ENCODE measurements at regions not wholly inside any gene's neighbourhood (a gene's known extent, or its start where the extent isn't known, plus 50 kb on each side); places are given as distances from the start of the nearest gene placed in this dataset.

DNA sequence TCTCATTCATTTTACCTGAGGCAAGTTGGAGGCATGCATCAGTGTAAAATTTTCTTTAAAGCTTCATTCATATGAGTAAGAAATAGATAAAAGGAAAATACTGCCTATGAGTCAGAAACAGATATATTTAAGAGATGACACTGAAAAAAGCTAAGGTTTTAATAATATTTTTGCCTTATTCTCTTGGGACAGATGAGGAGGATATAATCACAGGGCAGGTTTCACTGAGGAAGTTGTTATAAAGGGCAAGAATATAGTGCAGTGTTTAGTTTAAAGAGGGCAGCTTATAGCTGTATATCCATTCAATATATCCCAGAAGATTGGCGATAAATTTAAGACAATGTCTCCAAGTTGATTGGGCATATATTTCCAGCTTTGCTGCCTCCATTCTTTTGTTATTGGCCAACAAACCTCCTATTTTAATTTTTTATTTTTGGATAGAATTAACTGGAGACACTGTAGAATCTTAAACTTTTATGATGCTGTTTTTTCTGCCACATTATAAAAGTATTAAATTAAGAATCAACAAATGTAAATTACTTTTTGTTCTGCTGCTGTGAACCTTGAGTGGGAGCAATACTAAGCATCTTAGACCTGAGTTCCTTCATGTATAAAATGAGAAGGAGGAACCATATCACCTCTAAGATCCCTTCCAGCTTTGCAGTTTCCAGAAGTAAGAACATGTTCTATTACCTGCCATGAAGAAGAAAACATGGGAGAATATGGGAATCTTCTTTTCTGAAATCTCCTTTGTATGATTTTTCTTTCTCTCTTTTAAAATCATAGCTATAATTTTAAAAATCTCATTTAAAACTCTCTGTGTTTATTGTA is 171.6 kb downstream of the S1PR1 start:
- intact Hi-C loops (cut with DNase I): no loop called here
- FAIRE-seq (no peak), DNase-seq (no peak)
- H3K9ac ChIP-seq (ENCODE audit: low read length in 3 of 3): no peak overlapping the region
- H3K36me3 ChIP-seq (ENCODE audit: control insufficient read depth in 2 of 3, insufficient read depth in 3 of 3, low read length in 3 of 3): no peaks in the 10 kb centered on the region
- no peaks in the 10 kb centered on the region for H3K4me1 ChIP-seq (ENCODE audit: control insufficient read depth in 2 of 3, insufficient read depth in 2 of 3, low read depth in 1 of 3, low read length in 3 of 3)
- TF ChIP-seq, protein P1, sequence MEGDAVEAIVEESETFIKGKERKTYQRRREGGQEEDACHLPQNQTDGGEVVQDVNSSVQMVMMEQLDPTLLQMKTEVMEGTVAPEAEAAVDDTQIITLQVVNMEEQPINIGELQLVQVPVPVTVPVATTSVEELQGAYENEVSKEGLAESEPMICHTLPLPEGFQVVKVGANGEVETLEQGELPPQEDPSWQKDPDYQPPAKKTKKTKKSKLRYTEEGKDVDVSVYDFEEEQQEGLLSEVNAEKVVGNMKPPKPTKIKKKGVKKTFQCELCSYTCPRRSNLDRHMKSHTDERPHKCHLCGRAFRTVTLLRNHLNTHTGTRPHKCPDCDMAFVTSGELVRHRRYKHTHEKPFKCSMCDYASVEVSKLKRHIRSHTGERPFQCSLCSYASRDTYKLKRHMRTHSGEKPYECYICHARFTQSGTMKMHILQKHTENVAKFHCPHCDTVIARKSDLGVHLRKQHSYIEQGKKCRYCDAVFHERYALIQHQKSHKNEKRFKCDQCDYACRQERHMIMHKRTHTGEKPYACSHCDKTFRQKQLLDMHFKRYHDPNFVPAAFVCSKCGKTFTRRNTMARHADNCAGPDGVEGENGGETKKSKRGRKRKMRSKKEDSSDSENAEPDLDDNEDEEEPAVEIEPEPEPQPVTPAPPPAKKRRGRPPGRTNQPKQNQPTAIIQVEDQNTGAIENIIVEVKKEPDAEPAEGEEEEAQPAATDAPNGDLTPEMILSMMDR (IDR thresholded peaks at IDR 0.05; ENCODE audit: borderline replicate concordance, extremely low read depth, insufficient read depth): no peak
- H3K4me3 ChIP-seq (ENCODE audit: low read length in 3 of 3): no peak overlapping the region
- no peaks in the 10 kb centered on the region for H3K27me3 ChIP-seq (ENCODE audit: control insufficient read depth, insufficient read depth, low read length)
- no peaks in the 10 kb centered on the region for H3K9me3 ChIP-seq (ENCODE audit: control insufficient read depth in 2 of 3, insufficient read depth in 1 of 3, low read length in 3 of 3)
- H3K27ac ChIP-seq (ENCODE audit: low read depth in 2 of 2, low read length in 2 of 2): no peak overlapping the region

DNA sequence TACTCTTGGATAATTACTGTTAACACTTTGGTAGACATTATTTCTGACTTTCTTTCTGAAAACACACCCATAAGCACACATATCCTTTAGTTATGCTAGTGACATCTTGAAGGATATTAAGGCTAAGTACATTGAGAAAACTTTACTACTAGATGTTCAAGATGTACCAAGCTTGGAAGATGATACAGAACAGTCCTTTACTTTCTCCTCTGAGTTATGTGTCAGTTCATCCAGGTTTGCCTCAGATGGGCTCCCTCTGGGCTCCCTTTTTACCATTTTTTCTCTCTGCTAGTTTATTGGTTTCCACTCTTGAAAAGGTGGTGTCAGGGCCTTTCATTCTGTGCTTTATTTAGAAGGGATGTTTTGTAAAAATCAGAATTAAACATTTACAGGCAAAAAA is 172.3 kb downstream of the S1PR1 start:
- FAIRE-seq (no peak), DNase-seq (no peak)
- Histone ChIP-seq H3K27ac (ENCODE audit: low read depth in 2 of 2, low read length in 2 of 2) (no peak overlapping the region), H3K4me1 (ENCODE audit: control insufficient read depth in 2 of 3, insufficient read depth in 2 of 3, low read depth in 1 of 3, low read length in 3 of 3) (no peaks in the 10 kb centered on the region), H3K27me3 (ENCODE audit: control insufficient read depth, insufficient read depth, low read length) (no peaks in the 10 kb centered on the region), H3K9ac (ENCODE audit: low read length in 3 of 3) (no peak overlapping the region), H3K9me3 (ENCODE audit: control insufficient read depth in 2 of 3, insufficient read depth in 1 of 3, low read length in 3 of 3) (no peaks in the 10 kb centered on the region), H3K4me3 (ENCODE audit: low read length in 3 of 3) (no peak overlapping the region), H3K36me3 (ENCODE audit: control insufficient read depth in 2 of 3, insufficient read depth in 3 of 3, low read length in 3 of 3) (no peaks in the 10 kb centered on the region)
- intact Hi-C loops (cut with DNase I): no loop called here
- TF ChIP-seq, protein P1 (IDR thresholded peaks at IDR 0.05; ENCODE audit: borderline replicate concordance, extremely low read depth, insufficient read depth): no peak

DNA sequence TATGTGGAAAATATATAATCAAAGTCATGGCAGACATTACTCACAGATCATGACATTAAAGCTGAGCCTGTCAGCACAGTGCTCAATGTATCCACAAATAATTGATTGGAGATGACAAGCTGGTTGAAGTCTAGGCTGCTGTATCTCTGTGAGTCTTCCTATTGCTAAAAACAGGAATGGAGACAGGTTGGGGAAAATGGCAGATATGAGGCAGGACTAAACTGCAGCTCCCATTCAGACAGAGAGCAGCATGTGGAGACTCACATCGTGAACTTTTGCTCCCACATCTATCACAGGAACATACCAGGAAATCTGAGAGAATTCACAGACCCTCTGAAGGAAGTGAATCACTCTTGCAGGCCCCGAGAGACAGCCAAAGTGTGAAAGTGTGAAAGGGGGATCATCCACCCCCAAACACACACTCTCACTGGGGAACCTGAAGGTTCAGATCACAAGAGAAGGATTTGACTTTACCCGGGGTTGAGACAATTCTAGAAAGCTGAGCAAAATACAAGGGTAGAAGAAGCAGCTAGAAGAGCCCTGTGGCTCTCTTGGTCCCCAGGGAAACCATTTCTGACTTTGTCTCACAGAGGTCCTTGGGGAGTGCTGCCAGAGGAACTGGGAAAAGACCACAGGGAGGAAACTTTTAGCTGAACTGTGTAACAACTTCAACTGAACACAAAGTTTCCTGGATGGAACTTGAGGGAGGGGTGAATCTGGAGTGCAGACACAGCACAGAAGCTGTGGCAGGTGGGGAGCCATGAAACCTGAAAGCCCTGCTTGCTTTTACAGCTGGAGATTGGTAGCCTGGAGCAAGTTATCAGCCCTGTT is 173.4 kb downstream of the S1PR1 start:
- no peaks in the 10 kb centered on the region for H3K36me3 ChIP-seq (ENCODE audit: control insufficient read depth in 2 of 3, insufficient read depth in 3 of 3, low read length in 3 of 3)
- no peaks in the 10 kb centered on the region for H3K27me3 ChIP-seq (ENCODE audit: control insufficient read depth, insufficient read depth, low read length)
- H3K4me1 ChIP-seq (ENCODE audit: control insufficient read depth in 2 of 3, insufficient read depth in 2 of 3, low read depth in 1 of 3, low read length in 3 of 3): no peaks in the 10 kb centered on the region
- intact Hi-C loops (cut with DNase I): no loop called here
- H3K27ac ChIP-seq (ENCODE audit: low read depth in 2 of 2, low read length in 2 of 2): no peak overlapping the region
- TF ChIP-seq, protein P1 (IDR thresholded peaks at IDR 0.05; ENCODE audit: borderline replicate concordance, extremely low read depth, insufficient read depth): no peak
- no peak for FAIRE-seq
- no peaks in the 10 kb centered on the region for H3K9me3 ChIP-seq (ENCODE audit: control insufficient read depth in 2 of 3, insufficient read depth in 1 of 3, low read length in 3 of 3)
- no peak overlapping the region for H3K4me3 ChIP-seq (ENCODE audit: low read length in 3 of 3)
- no peak overlapping the region for H3K9ac ChIP-seq (ENCODE audit: low read length in 3 of 3)
- DNase-seq: peak in 1 of 5 donors; percentile 31
